DMS 273 (cell line): ENCODE measurements at regions not wholly inside any gene's neighbourhood (a gene's known extent, or its start where the extent isn't known, plus 50 kb on each side); places are given as distances from the start of the nearest gene placed in this dataset.

Experiments used
- DNase-seq: peaks from one replicate; lab custom pipeline; 2025; ENCODE audit not compliant: unreplicated experiment; lab: John Stamatoyannopoulos, UW

DNA sequence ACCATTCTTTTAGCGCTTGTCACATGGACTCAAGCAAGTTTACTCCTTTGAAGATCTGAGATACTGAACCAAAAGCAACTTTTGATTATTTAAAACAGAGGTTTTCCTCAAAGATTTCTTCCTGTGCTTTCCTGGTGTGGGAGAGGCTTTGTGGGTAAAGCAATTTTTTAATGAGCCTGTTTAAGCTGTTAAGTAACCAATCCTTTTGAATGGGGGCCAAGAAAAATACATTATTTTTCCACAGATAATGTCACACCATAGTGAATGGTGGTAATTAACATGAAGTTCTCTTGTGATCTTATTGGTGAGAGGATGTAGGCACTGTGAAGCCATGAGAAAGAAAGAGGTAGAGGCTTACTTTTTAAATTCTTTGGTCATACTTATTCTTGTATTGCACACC, 55.8 kb upstream of the OBI1 start:
- DNase-seq: no peak

GRCh38 chr13:78712831-78713230, 53.9 kb upstream of the OBI1 start:
- peak; percentile 13 for DNase-seq

- no peak for DNase-seq
Measured at GRCh38 chr13:78709028-78709427, 50.1 kb upstream of the OBI1 start.
